K562 (cell line): ENCODE measurements at regions not wholly inside any gene's neighbourhood (a gene's known extent, or its start where the extent isn't known, plus 50 kb on each side); places are given as distances from the start of the nearest gene placed in this dataset.

Experiments
- FOXP4 ChIP-seq: sonication (generic); formaldehyde crosslinking; IDR thresholded peaks from 2 replicates; pipeline ENCODE4 v1.8.0; 2022; ENCODE audit warnings: mild to moderate bottlenecking, missing genetic modification reagents, borderline replicate concordance
- ID3 ChIP-seq, 2 experiments: fragments of 250-450 bp in 1 of 2; fragments of 450-650 bp in 1 of 2; sonication (Bioruptor Pico) in 1 of 2; IDR thresholded peaks; 2 replicates each; pipeline versions ENCODE4 v1.6.1 to v1.8.0; 2016 to 2021; ENCODE audit warnings: mild to moderate bottlenecking in 2 of 2, moderate library complexity in 2 of 2, missing compliant biosample characterization in 1 of 2, missing genetic modification characterization in 1 of 2
- MBD2 ChIP-seq: sonication (generic); IDR thresholded peaks from 2 replicates; pipeline ENCODE4 v1.6.1; 2016; ENCODE audit warnings: low read depth, borderline replicate concordance
- SIN3A ChIP-seq, 2 experiments: fragments of 150-350 bp in 1 of 2; IDR thresholded peaks; 2 replicates each; pipeline ENCODE4 v1.6.1; 2011 to 2016; ENCODE audit warnings: borderline replicate concordance in 2 of 2, low read depth in 2 of 2, low read length in 2 of 2, mild to moderate bottlenecking in 2 of 2, moderate library complexity in 2 of 2; ENCODE audit not compliant: control insufficient read depth in 1 of 2
- TCF3 ChIP-seq: sonication (generic); formaldehyde crosslinking; IDR thresholded peaks from 2 replicates; pipeline ENCODE4 v1.4.0; 2020; ENCODE audit warnings: mild to moderate bottlenecking, missing genetic modification reagents
- ZBTB7A ChIP-seq: IDR thresholded peaks from 2 replicates; pipeline ENCODE4 v1.6.1; 2011; ENCODE audit warnings: low read depth, mild to moderate bottlenecking, low read length, moderate library complexity, borderline replicate concordance; ENCODE audit not compliant: control insufficient read depth
- ZHX1 ChIP-seq: fragments of 150-350 bp; conservative IDR thresholded peaks from 2 replicates; pipeline ENCODE4 v1.6.1; 2014; ENCODE audit warnings: low read length
- ZNF133 ChIP-seq: fragments of 250-450 bp; sonication (Bioruptor Pico); IDR thresholded peaks from 2 replicates; pipeline ENCODE4 v1.4.0; 2020; ENCODE audit warnings: mild to moderate bottlenecking
- ZNF436 ChIP-seq: fragments of 250-450, 450-650 bp; sonication (Bioruptor Pico); formaldehyde crosslinking; IDR thresholded peaks from 2 replicates; pipeline ENCODE4 v1.7.0; 2020; ENCODE audit warnings: mild to moderate bottlenecking
- ZNF695 ChIP-seq: fragments of 450-650 bp; formaldehyde crosslinking; IDR thresholded peaks from 2 replicates; pipeline ENCODE4 v1.4.0; 2020; ENCODE audit warnings: mild to moderate bottlenecking, moderate library complexity

- TF ChIP-seq ZHX1: no peak
- no peak for TF ChIP-seq ZNF695 (CRISPR knock-in tag)
- TF ChIP-seq MBD2: no peak
- TF ChIP-seq ID3 (CRISPR knock-in tag; IDR thresholded peaks at IDR 0.05): no peak
- TF ChIP-seq ID3 (tag; IDR thresholded peaks at IDR 0.05): no peak
- no peak for TF ChIP-seq ZNF436 (CRISPR knock-in tag)
- no peak for TF ChIP-seq FOXP4
- no peak for TF ChIP-seq SIN3A (IDR thresholded peaks at IDR 0.05; ENCODE audit: borderline replicate concordance in 2 of 2, control insufficient read depth in 1 of 2, low read depth in 2 of 2, low read length in 2 of 2)
- TF ChIP-seq TCF3 (CRISPR knock-in tag): no peak
- TF ChIP-seq ZNF133 (CRISPR knock-in tag): no peak
- TF ChIP-seq ZBTB7A: no peak
Observed at GRCh38 chr3:107222907-107223306, 154.3 kb upstream of the CCDC54 start (continued).
